OCI-M2 (cell line): ENCODE measurements at regions not wholly inside any gene's neighbourhood (a gene's known extent, or its start where the extent isn't known, plus 50 kb on each side); places are given as distances from the start of the nearest gene placed in this dataset.

Experiments used
- DNase-seq: peaks from one replicate; lab custom pipeline; 2025; ENCODE audit not compliant: unreplicated experiment; lab: John Stamatoyannopoulos, UW

- no peak for DNase-seq
Observed at GRCh38 chr15:39140060-39140604, 440.7 kb upstream of the THBS1 start.

GRCh38 chr15:39142500-39142899 is 438.4 kb upstream of the THBS1 start:
- DNase-seq: no peak

GRCh38 chr15:39143479-39143878 is 437.4 kb upstream of the THBS1 start:
- DNase-seq: no peak

- no peak for DNase-seq
Observed at GRCh38 chr15:39144051-39144450, 436.8 kb upstream of the THBS1 start.

DNA sequence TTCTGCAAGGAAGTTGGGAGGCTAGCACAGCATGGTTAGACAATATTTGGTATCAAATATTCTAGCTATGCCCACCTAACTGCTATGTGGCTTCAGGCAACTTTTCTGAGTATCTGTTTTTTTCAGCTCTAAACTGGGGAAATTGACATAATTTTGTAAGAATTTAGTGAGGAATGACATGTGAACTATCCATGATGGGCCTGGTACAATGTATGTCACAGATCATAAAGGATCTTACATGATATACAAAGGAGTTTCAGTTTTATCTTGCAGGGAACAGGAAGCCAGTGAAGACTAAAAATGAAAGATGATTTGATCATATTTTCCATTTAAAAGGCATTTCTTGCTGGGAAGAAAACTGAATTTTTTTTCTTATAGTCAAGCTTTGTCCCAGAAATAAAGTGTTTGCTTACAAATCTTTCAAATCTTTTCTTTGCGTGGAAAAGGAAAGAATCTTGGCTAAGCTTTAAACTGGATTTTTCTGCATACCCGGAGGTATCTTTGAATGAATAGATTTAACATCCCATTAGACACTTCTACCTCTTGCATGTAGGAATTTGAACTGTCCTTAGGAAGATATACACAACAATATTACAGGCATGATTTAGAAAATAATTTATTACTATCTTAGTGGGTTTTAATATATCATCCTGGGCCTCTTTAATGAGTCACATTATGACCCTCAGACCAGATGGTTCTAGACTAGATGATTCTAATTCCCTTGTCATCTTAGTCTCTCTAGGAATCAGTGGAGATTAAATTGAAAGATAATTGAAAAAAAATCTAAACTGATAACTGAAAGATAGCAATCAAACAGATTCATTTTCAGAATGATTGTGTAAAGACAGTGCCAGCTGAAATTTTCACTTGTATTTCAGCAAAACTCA is 436.0 kb upstream of the THBS1 start:
- no peak for DNase-seq

DNA sequence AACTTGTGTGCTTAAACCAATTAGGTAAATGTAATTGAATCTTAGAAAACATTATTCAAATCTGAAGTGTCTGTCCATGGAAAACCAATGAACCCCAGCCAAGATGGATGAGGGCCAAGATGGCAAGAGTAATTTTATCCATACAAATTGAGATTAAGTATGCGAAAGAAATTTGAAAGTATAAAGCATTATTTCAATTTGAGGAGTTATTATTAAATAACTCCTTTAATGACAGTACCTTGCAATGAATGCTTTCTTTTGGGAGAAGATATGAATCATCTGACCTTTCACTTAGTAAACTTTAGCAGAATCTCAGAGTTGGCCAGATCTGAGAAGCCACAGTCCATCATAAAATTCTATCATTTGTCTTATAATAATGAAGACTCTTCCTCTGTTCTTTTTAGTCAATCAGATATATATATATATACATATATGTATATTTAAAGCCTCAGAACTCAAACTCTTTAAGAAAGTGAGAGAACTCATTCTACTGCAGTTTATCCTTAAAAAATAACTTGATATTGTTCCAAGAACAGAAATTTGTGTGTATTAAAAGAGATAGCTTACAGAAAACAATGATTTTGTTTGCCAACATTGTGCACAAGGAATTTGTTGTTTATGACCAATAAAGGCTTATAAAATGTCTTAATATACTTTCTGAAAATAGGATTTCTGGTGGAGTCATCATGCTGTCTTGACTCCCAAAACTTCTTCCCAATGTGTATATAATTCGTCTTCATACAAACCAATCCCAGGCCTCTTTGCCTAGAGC is 434.8 kb upstream of the THBS1 start:
- no peak for DNase-seq

DNA sequence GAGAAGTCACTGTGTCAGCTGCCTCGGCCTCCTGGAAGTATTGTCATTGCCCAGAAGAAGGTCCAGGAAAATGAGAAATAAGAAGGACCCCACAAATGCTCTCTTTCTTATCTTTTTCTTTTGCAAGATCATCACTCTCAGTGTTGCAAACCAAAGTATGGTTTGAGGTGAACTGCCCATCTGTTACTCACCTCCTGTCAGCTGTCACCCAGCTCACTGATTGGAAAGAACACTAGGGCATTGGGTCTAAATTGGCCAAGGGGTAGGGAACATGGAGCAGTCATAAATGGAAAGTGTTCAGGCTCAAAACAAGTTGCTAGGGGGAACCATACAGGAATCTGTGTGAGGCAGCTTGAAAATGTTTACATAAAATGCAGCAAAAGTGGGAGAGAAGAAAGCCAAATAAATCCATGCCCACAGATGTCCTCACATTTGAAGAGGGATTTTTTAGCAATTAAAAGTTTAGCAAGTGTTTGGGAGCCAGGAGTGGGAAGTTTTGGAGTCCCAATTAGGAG is 431.2 kb upstream of the THBS1 start:
- DNase-seq: no peak

DNA sequence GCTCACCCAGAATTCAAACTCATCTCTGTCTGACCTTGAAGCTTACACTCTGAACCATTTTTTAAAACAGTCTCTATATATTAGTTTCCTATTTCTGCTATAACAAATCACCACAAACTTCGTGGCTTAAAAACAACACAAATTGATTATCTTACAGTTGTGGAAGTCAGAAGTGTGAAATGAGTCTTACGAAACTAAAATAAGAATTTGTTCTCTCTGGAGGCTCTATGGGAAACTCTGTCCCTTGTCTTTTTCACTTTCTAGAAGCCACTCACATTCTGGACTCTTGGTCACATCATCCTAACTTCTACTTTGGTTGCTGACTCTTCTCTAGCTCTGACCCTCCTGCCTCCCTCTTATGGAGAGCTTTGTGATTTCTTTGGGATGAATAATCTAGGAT is 429.3 kb upstream of the THBS1 start:
- DNase-seq: no peak

DNA sequence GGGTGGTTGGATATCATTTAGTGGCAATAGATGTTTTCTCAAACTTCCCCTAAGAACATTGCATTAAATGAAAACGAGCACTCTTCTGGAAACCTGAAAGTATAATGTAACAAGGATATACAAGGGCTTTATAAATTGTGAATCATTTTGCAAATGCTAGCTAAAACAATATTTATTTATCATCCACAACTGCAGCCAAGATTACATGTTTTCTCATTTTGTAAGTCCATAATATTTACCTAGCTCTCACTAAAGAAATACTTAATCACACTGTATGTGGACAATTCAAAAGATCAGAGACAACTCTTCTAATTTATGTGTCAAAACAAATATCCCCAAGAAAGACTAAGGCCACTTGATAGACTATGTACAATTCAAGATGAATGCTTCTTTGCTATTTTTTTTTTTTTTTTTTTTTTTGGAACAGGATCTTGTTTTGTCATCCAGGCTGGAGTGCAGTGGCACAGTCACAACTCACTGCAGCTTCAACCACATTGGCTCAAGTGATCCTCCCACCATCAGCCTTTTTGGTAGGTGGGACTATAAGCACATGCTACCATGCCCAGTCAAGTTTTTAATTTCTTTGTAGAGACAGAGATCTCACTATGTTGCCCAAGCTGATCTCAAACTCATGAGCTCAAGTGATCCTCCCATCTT is 427.7 kb upstream of the THBS1 start:
- DNase-seq: no peak

DNA sequence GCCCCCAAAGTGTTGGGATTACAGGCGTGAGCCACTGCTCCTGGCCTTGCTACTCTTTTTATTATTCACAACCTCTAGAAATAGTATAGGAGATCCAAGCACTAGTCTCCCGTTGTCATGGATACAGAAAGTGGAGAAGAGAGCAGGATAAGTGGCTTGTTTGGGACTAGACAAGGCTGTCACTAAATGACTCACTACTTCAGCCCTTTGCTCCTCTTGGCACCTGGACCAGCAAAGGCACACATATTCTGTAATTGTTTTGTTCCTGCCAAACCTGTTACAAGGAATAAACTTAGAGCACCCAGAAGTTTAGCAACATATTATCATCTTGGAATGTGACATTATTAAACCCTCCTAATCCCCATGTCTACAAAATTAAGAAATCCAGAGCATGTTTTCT is 427.2 kb upstream of the THBS1 start:
- DNase-seq: no peak

GRCh38 chr15:39154227-39154638 is 426.6 kb upstream of the THBS1 start:
- no peak for DNase-seq

DNA sequence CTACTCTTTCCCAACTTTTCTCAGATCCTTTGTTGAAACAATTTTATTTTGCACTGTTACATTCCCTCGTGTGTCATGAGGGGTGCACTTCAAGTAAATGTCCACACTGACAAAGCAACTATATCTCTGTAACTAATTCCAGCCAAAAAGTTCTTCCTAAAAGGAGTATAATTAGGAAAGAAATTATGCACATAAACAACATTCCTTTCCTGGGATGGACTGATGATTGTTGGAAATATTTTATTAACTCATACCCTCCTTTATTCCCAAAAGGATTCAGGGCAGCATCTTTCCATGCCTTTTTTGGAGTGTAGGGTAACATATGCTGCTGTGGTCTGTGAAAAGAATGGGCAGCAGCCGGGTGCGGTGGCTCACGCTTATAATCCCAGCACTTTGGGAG is 426.1 kb upstream of the THBS1 start:
- DNase-seq: no peak

- DNase-seq: no peak
Observed at GRCh38 chr15:39156166-39156565, 424.7 kb upstream of the THBS1 start.

DNA sequence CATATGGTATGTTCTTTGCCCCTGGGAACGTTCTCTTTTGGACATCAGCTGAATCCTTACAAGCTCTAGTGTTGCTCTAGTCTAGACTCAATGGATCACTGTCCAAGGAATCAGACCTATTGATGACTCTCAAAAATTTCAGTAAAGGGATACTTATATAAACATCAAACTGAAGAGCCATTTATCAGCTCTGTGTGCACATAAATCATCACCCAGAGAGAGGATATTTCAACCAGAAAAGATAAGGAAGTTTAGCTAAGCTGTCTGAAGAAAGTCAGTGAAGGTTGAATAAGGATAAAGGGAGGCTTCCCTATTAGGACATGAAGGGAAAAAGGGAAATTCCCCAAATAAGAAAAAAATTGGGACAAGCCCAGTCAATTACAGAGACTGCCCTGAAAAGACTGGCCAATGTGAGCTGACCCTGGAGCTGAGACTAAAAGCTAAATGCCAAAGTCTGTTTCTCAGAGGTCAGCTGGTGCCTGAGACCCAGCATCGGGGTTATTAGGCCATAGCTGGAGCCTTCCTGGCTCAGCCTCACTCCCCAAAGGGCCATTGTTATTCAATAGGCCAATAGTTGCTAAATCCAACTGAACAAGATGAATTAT is 424.1 kb upstream of the THBS1 start:
- DNase-seq: no peak

DNA sequence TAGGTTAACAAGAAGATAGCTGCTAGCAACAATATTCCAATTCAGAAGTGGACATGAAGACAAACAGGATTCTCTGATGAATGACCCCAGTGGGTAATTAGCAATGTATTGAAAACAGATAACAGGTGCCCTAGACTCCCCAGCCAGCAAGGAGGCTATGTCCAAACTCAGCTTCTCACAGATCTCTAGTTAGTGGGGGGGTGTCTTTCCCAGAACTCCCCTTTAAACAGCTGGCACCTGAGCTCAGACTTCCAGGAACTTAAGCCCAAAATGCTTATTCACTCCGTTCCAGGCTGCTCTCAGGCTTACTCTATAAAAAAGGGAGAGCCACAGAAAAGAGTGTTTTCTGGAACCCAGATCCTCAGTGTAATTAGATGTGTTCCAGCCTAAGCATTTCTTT is 423.0 kb upstream of the THBS1 start:
- DNase-seq: no peak

DNA sequence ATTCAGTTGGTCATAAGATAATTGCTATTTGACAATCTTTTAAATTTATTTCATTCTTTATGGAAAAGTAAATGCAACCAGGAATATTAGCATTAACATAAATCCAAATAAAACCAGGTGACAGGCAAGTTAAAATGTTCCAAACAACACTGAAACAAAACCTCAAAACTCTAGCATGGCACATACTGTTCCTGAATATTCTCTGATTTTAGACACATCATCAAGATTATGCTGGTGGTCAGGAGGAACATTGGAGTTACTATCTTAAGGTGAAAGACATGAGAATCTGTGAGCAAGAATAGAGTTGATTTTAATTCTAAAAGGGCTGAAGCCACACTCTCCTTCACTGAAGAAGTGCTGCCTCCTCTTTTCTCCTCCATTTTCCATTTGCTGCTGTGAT is 421.0 kb upstream of the THBS1 start:
- DNase-seq: no peak

- no peak for DNase-seq
Observed at GRCh38 chr15:39161096-39161495, 419.8 kb upstream of the THBS1 start.

GRCh38 chr15:39165020-39165706 is 415.7 kb upstream of the THBS1 start:
- DNase-seq: no peak

- DNase-seq: no peak
Observed at GRCh38 chr15:39167164-39168058, 413.5 kb upstream of the THBS1 start.
